Activated CD4-positive, alpha-beta memory T cell treated with anti-CD3 and anti-CD28 coated beads, Interleukin-2, amount 10 ng/mL, durations not matched to agents 7 days and 5 days (primary cell): ENCODE measurements at regions not wholly inside any gene's neighbourhood (a gene's known extent, or its start where the extent isn't known, plus 50 kb on each side); places are given as distances from the start of the nearest gene placed in this dataset.

ENCODE experiments used
- CTCF ChIA-PET: fragments of 350-600 bp; sonication (Branson Sonifier 250); formaldehyde crosslinking; loops from one replicate; lab custom pipeline; 2021; ENCODE audit warnings: antibody characterized with exemption, inconsistent platforms; lab: Charles Lee
- POLR2A ChIA-PET: fragments of 350-600 bp; sonication (Branson Sonifier 250); formaldehyde crosslinking; loops from one replicate; lab custom pipeline; 2021; ENCODE audit warnings: antibody characterized with exemption; lab: Charles Lee
- DNase-seq: peaks from one replicate; pipeline ENCODE4 v3.0.0-alpha.2; 2020
- H3K27ac Mint-ChIP-seq: one replicate; pipeline ENCODE4 v1.8.0; 2021; ENCODE audit warnings: mild to moderate bottlenecking, mixed read lengths
- H3K27me3 Mint-ChIP-seq: one replicate; pipeline ENCODE4 v1.8.0; 2021; ENCODE audit warnings: mixed read lengths
- H3K36me3 Mint-ChIP-seq: one replicate; pipeline ENCODE4 v1.8.0; 2021; ENCODE audit warnings: low read depth, mixed read lengths
- H3K4me1 Mint-ChIP-seq: one replicate; pipeline ENCODE4 v1.8.0; 2021; ENCODE audit warnings: mixed read lengths
- H3K4me3 Mint-ChIP-seq: one replicate; pipeline ENCODE4 v1.8.0; 2021; ENCODE audit warnings: mild to moderate bottlenecking, mixed read lengths
- H3K9me3 Mint-ChIP-seq: one replicate; pipeline ENCODE4 v1.8.0; 2021; ENCODE audit warnings: mixed read lengths

GRCh38 chr9:111233963-111234362 lies 96.1 kb downstream of the OR2K2 start:
- no peak overlapping the region for H3K4me3 Mint-ChIP-seq
- no peaks in the 10 kb centered on the region for H3K9me3 Mint-ChIP-seq
- ChIA-PET CTCF (no interaction called here), POLR2A (no interaction called here)
- H3K27me3 Mint-ChIP-seq, result no peaks in the 10 kb centered on the region
- DNase-seq, result no peak
- H3K36me3 Mint-ChIP-seq, result no peaks in the 10 kb centered on the region
- no peak overlapping the region for H3K27ac Mint-ChIP-seq
- H3K4me1 Mint-ChIP-seq, result no peaks in the 10 kb centered on the region

- CTCF ChIA-PET, result no interaction called here
- DNase-seq, result no peak
- Mint-ChIP-seq H3K27ac (no peak overlapping the region), H3K27me3 (no peaks in the 10 kb centered on the region), H3K36me3 (no peaks in the 10 kb centered on the region), H3K4me3 (no peak overlapping the region), H3K4me1 (no peaks in the 10 kb centered on the region), H3K9me3 (no peaks in the 10 kb centered on the region)
- POLR2A ChIA-PET, result no interaction called here
Measured at GRCh38 chr9:111232997-111233790, 96.8 kb downstream of the OR2K2 start.

- POLR2A ChIA-PET, result no interaction called here
- Mint-ChIP-seq H3K4me1 (no peaks in the 10 kb centered on the region), H3K36me3 (no peaks in the 10 kb centered on the region), H3K4me3 (no peak overlapping the region), H3K27me3 (no peaks in the 10 kb centered on the region), H3K27ac (no peak overlapping the region), H3K9me3 (no peaks in the 10 kb centered on the region)
- DNase-seq, result no peak
- CTCF ChIA-PET, result no interaction called here
Measured at GRCh38 chr9:111231801-111232580, 98.0 kb downstream of the OR2K2 start.

DNA sequence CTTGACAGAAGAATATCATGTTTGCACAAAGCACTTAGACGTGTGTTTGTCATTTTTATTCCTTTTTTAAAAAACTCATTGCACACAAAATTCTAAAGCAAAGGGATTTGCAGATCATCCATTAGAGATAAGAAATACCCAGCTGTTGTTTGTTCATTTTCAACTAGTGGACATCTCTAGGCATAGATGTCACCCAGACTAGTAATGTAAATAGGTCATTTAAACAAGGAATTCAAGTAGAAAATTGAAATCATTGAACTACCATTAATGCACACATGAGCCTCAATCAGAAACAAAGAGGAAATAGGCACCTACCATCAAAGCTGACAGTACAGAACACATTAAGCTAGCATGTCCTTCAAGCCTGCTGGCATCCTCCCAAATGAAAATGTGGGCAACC lies 107.3 kb downstream of the OR2K2 start:
- no peaks in the 10 kb centered on the region for H3K36me3 Mint-ChIP-seq
- ChIA-PET CTCF (no interaction called here), POLR2A (no interaction called here)
- no peaks in the 10 kb centered on the region for H3K27me3 Mint-ChIP-seq
- DNase-seq, result no peak
- H3K4me3 Mint-ChIP-seq, result no peak overlapping the region
- peaks cover 2% of the 10 kb centered on the region for H3K9me3 Mint-ChIP-seq
- H3K27ac Mint-ChIP-seq, result no peak overlapping the region
- H3K4me1 Mint-ChIP-seq, result no peaks in the 10 kb centered on the region

DNA sequence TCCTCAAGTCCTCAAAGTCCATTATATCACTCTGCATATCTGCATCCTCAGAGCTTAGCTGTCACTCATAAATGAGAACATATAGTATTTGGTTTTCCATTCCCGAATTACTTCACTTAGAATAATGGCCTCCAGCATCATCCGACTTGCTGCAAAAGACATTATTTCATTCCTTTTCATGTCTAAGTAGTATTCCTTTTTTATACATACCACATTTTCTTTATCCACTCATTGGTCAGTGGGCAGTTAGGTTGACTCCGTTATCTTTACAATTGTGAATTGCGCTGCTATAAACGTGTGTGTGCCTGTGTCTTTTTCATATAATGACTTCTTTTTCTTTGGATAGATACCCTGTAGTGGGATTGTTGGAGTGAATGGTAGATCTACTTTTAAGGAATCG lies 117.2 kb downstream of the OR2K2 start:
- H3K9me3 Mint-ChIP-seq, result no peaks in the 10 kb centered on the region
- DNase-seq, result no peak
- POLR2A ChIA-PET, result no interaction called here
- no peak overlapping the region for H3K4me3 Mint-ChIP-seq
- CTCF ChIA-PET, result interaction anchor here (0.6 kb wide), 1 partner anchor 9 kb away, joined by 3 read pairs; no protein-coding TSS in a partner anchor
- H3K4me1 Mint-ChIP-seq, result no peaks in the 10 kb centered on the region
- H3K27me3 Mint-ChIP-seq, result no peaks in the 10 kb centered on the region
- H3K36me3 Mint-ChIP-seq, result no peaks in the 10 kb centered on the region
- H3K27ac Mint-ChIP-seq, result no peak overlapping the region

GRCh38 chr9:111198936-111199335 lies 131.1 kb downstream of the OR2K2 start:
- no peak overlapping the region for H3K27ac Mint-ChIP-seq
- CTCF ChIA-PET, result no interaction called here

GRCh38 chr9:111197256-111197655 lies 132.8 kb downstream of the OR2K2 start:
- ChIA-PET POLR2A (no interaction called here), CTCF (no interaction called here)
- DNase-seq, result no peak
- Mint-ChIP-seq H3K27me3 (no peaks in the 10 kb centered on the region), H3K9me3 (peaks cover 7% of the 10 kb centered on the region), H3K27ac (no peak overlapping the region), H3K36me3 (no peaks in the 10 kb centered on the region), H3K4me3 (no peak overlapping the region), H3K4me1 (no peaks in the 10 kb centered on the region)

More at GRCh38 chr9:111198936-111199335, 131.1 kb downstream of the OR2K2 start:
- Mint-ChIP-seq H3K4me1 (no peaks in the 10 kb centered on the region), H3K4me3 (no peak overlapping the region), H3K27me3 (no peaks in the 10 kb centered on the region), H3K9me3 (peaks cover 9% of the 10 kb centered on the region), H3K36me3 (no peaks in the 10 kb centered on the region)
- POLR2A ChIA-PET, result no interaction called here
- DNase-seq, result no peak

GRCh38 chr9:111195766-111196165 lies 134.3 kb downstream of the OR2K2 start:
- H3K4me1 Mint-ChIP-seq, result no peaks in the 10 kb centered on the region
- no peak overlapping the region for H3K27ac Mint-ChIP-seq
- POLR2A ChIA-PET, result no interaction called here
- no peaks in the 10 kb centered on the region for H3K27me3 Mint-ChIP-seq
- H3K4me3 Mint-ChIP-seq, result no peak overlapping the region
- H3K36me3 Mint-ChIP-seq, result no peaks in the 10 kb centered on the region
- CTCF ChIA-PET, result no interaction called here
- DNase-seq, result no peak
- peaks cover 4% of the 10 kb centered on the region for H3K9me3 Mint-ChIP-seq

DNA sequence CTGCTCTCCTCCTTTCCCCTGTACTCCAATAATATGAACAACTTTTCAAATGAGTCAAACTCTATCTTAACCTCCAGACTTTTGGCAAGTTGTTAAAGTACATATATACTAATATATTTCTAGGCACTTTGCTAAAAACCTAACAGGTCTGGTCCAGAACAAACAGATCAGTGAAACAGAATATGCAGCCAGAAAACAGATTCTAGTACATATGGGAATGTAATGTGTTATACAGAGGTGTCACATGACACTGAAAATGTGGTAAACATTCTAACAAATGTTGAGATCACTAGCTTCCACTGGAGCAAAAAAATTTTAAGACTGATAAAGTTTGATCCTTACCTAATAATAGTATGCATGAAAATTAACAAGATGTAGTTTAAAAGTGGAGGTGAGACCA lies 136.9 kb downstream of the OR2K2 start:
- no peak overlapping the region for H3K27ac Mint-ChIP-seq
- DNase-seq, result no peak
- no peaks in the 10 kb centered on the region for H3K27me3 Mint-ChIP-seq
- H3K4me3 Mint-ChIP-seq, result no peak overlapping the region
- no peaks in the 10 kb centered on the region for H3K36me3 Mint-ChIP-seq
- ChIA-PET POLR2A (no interaction called here), CTCF (no interaction called here)
- H3K9me3 Mint-ChIP-seq, result peaks cover 2% of the 10 kb centered on the region
- H3K4me1 Mint-ChIP-seq, result no peaks in the 10 kb centered on the region

DNA sequence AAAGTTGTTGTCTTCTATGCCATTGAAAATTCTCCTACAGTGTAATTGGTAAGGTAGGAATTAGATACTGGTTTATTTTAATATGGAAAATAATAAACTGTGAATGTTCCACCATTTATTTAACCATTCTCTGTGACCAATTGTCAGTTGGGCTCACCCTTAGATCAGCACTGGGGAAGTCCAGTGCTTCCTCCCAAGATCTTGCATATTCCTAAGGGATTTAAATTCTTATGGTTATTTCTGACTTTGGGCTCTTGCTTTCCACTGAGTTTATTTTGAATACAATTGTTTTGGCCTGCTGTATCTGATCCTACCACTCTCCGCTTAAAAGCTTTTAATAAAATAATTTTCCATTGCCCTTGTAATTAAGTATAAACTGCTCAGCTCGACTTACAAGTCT lies 137.4 kb downstream of the OR2K2 start:
- no peaks in the 10 kb centered on the region for H3K36me3 Mint-ChIP-seq
- ChIA-PET CTCF (no interaction called here), POLR2A (no interaction called here)
- H3K4me3 Mint-ChIP-seq, result no peak overlapping the region
- DNase-seq, result no peak
- no peaks in the 10 kb centered on the region for H3K27me3 Mint-ChIP-seq
- no peak overlapping the region for H3K27ac Mint-ChIP-seq
- H3K9me3 Mint-ChIP-seq, result no peaks in the 10 kb centered on the region
- no peaks in the 10 kb centered on the region for H3K4me1 Mint-ChIP-seq

GRCh38 chr9:111190347-111190746 lies 139.7 kb downstream of the OR2K2 start:
- H3K4me1 Mint-ChIP-seq, result no peaks in the 10 kb centered on the region
- H3K27me3 Mint-ChIP-seq, result no peaks in the 10 kb centered on the region
- H3K9me3 Mint-ChIP-seq, result no peaks in the 10 kb centered on the region
- ChIA-PET CTCF (no interaction called here), POLR2A (no interaction called here)
- no peaks in the 10 kb centered on the region for H3K36me3 Mint-ChIP-seq
- H3K27ac Mint-ChIP-seq, result no peak overlapping the region
- no peak for DNase-seq
- H3K4me3 Mint-ChIP-seq, result no peak overlapping the region

GRCh38 chr9:111187376-111187775 lies 142.6 kb downstream of the OR2K2 start:
- no peak for DNase-seq
- CTCF ChIA-PET, result no interaction called here

GRCh38 chr9:111186021-111186530 lies 143.9 kb downstream of the OR2K2 start:
- Mint-ChIP-seq H3K9me3 (no peaks in the 10 kb centered on the region), H3K27me3 (no peaks in the 10 kb centered on the region), H3K4me3 (no peak overlapping the region), H3K4me1 (no peaks in the 10 kb centered on the region), H3K36me3 (no peaks in the 10 kb centered on the region), H3K27ac (no peak overlapping the region)
- no peak for DNase-seq
- ChIA-PET POLR2A (no interaction called here), CTCF (no interaction called here)

More at GRCh38 chr9:111187376-111187775, 142.6 kb downstream of the OR2K2 start:
- H3K9me3 Mint-ChIP-seq, result no peaks in the 10 kb centered on the region
- H3K4me3 Mint-ChIP-seq, result no peak overlapping the region
- no peaks in the 10 kb centered on the region for H3K4me1 Mint-ChIP-seq
- no peak overlapping the region for H3K27ac Mint-ChIP-seq
- H3K27me3 Mint-ChIP-seq, result no peaks in the 10 kb centered on the region
- H3K36me3 Mint-ChIP-seq, result no peaks in the 10 kb centered on the region
- POLR2A ChIA-PET, result no interaction called here
